ENCODE measurements at regions not wholly inside any gene's neighbourhood (a gene's known extent, or its start where the extent isn't known, plus 50 kb on each side); places are given as distances from the start of the nearest gene placed in this dataset.

DNA sequence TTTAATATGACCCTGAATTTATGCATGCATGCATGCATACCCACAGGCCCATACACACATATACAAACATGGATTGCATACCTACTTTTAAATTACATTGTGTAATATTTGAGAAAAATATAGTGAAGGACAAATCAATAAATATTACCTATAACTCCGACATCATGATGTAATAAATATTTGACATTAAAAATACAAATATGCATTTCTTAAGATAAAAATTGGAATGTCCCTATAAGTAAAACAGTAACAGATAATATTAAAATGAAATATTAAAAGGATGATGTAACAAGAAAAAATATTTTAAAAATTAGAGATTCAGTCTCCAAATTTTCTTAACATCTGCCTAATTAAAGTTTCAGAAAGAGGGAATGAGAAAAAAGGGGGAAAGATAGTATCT, 433.0 kb downstream of the MDFIC start:
- TF ChIP-seq POLR2A (IDR thresholded peaks at IDR 0.05; ENCODE audit: low read depth, low read length) = no peak
- no peak for TF ChIP-seq CTCF (IDR thresholded peaks at IDR 0.05; ENCODE audit: extremely low read depth in 1 of 2, insufficient read depth in 1 of 2, low read depth in 1 of 2, low read length in 2 of 2)
- no peak for TF ChIP-seq EZH2 (IDR thresholded peaks at IDR 0.05; ENCODE audit: borderline replicate concordance, low read depth, low read length, severe bottlenecking)
- TF ChIP-seq POLR2AphosphoS5 (IDR thresholded peaks at IDR 0.05; ENCODE audit: insufficient read depth, low read depth, low read length) = no peak
- TF ChIP-seq MAX (IDR thresholded peaks at IDR 0.05; ENCODE audit: insufficient read depth, insufficient read length) = no peak

Data from endothelial cell of umbilical vein (primary cell).